Lower lobe of right lung (tissue), 2 donors: ENCODE measurements at regions not wholly inside any gene's neighbourhood (a gene's known extent, or its start where the extent isn't known, plus 50 kb on each side); places are given as distances from the start of the nearest gene placed in this dataset.

Experiments used
- ATAC-seq, 2 donors: fragments of 200-7000 bp; cut with Tn5 transposase; one replicate each; pipeline ENCODE4 v1.9.1; 2020 to 2022; ENCODE audit warnings: mild to moderate bottlenecking in 2 of 2, moderate library complexity in 2 of 2
- DNase-seq: peaks from one replicate; pipeline ENCODE4 v3.0.0-alpha.2; 2020
- H3K27ac ChIP-seq: fragments of 200-600 bp; one replicate; pipeline ENCODE4 v1.8.0; 2022
- H3K27me3 ChIP-seq: fragments of 200-600 bp; one replicate; pipeline ENCODE4 v1.8.0; 2022; ENCODE audit warnings: low read depth
- H3K36me3 ChIP-seq: fragments of 200-600 bp; one replicate; pipeline ENCODE4 v1.8.0; 2022; ENCODE audit warnings: mild to moderate bottlenecking
- H3K4me1 ChIP-seq: fragments of 200-600 bp; one replicate; pipeline ENCODE4 v1.8.0; 2022
- H3K4me3 ChIP-seq: fragments of 200-600 bp; one replicate; pipeline ENCODE4 v1.8.0; 2022; ENCODE audit warnings: mild to moderate bottlenecking
- H3K9me3 ChIP-seq: fragments of 200-600 bp; one replicate; pipeline ENCODE4 v1.8.0; 2022
- CTCF ChIP-seq: fragments of 200-600 bp; IDR thresholded peaks from one replicate; pipeline ENCODE4 v1.8.0; 2022; ENCODE audit warnings: antibody characterized with exemption, mild to moderate bottlenecking
- intact Hi-C: fragments of 100-400 bp; cut with DNase I; formaldehyde crosslinking; loops from one replicate; pipeline ENCODE4 v1.11.0; 2022
- donor health status: DM: no; HTN: yes; CAD: no; lungs with severe emphysema.

- DNase-seq: no peak
Measured at GRCh38 chr15:62287066-62287857, 122.2 kb upstream of the C2CD4B start.

GRCh38 chr15:62288361-62289017 lies 123.4 kb upstream of the C2CD4B start:
- H3K27ac ChIP-seq: no peak overlapping the region
- ATAC-seq (no peak), DNase-seq (no peak)
- H3K4me3 ChIP-seq: no peak overlapping the region
- H3K27me3 ChIP-seq: peaks cover 5% of the 10 kb centered on the region
- intact Hi-C loops: no loop called here
- no peaks in the 10 kb centered on the region for H3K4me1 ChIP-seq
- no peaks in the 10 kb centered on the region for H3K9me3 ChIP-seq
- TF ChIP-seq CTCF: no peak
- no peaks in the 10 kb centered on the region for H3K36me3 ChIP-seq

More at GRCh38 chr15:62287066-62287857, 122.2 kb upstream of the C2CD4B start:
- TF ChIP-seq CTCF: no peak
- H3K36me3 ChIP-seq: no peaks in the 10 kb centered on the region
- no peak overlapping the region for H3K4me3 ChIP-seq
- intact Hi-C loops: no loop called here
- H3K27me3 ChIP-seq: peaks cover 5% of the 10 kb centered on the region
- H3K9me3 ChIP-seq: no peaks in the 10 kb centered on the region
- no peak for ATAC-seq
- no peaks in the 10 kb centered on the region for H3K4me1 ChIP-seq
- H3K27ac ChIP-seq: no peak overlapping the region

- Histone ChIP-seq H3K4me1 (no peaks in the 10 kb centered on the region), H3K27ac (no peak overlapping the region), H3K36me3 (no peaks in the 10 kb centered on the region), H3K27me3 (peaks cover 5% of the 10 kb centered on the region), H3K4me3 (no peak overlapping the region), H3K9me3 (no peaks in the 10 kb centered on the region)
- ATAC-seq: no peak
- no peak for TF ChIP-seq CTCF
- DNase-seq: no peak
- intact Hi-C loops: no loop called here
Measured at GRCh38 chr15:62291262-62291661, 126.2 kb upstream of the C2CD4B start.

GRCh38 chr15:62296756-62297507 lies 131.8 kb upstream of the C2CD4B start:
- TF ChIP-seq CTCF: no peak
- H3K9me3 ChIP-seq: no peaks in the 10 kb centered on the region
- H3K4me1 ChIP-seq: no peaks in the 10 kb centered on the region
- H3K36me3 ChIP-seq: no peaks in the 10 kb centered on the region
- H3K4me3 ChIP-seq: no peak overlapping the region
- H3K27me3 ChIP-seq: peaks cover 4% of the 10 kb centered on the region
- intact Hi-C loops: no loop called here
- no peak for ATAC-seq
- H3K27ac ChIP-seq: no peak overlapping the region
- DNase-seq: no peak

GRCh38 chr15:62297522-62297921 lies 132.4 kb upstream of the C2CD4B start:
- Histone ChIP-seq H3K9me3 (no peaks in the 10 kb centered on the region), H3K27ac (no peak overlapping the region), H3K36me3 (no peaks in the 10 kb centered on the region), H3K4me3 (no peak overlapping the region), H3K27me3 (peaks cover 4% of the 10 kb centered on the region), H3K4me1 (no peaks in the 10 kb centered on the region)
- intact Hi-C loops: no loop called here
- TF ChIP-seq CTCF: no peak
- DNase-seq (no peak), ATAC-seq (no peak)
